ENCODE measurements at regions not wholly inside any gene's neighbourhood (a gene's known extent, or its start where the extent isn't known, plus 50 kb on each side); places are given as distances from the start of the nearest gene placed in this dataset.
"Not testable (repeated sequence)": the region's sequence is repeated elsewhere in the genome, so short reads cannot be mapped to it uniquely, and the experiment has no call there.

- Histone ChIP-seq H3K9ac (ENCODE audit: insufficient read length) (no peak overlapping the region), H3K9me3 (ENCODE audit: low read depth, low read length) (no peaks in the 10 kb centered on the region), H3K27ac (no peak overlapping the region), H3K4me3 (no peak overlapping the region), H3K36me3 (ENCODE audit: insufficient read depth, low read length) (no peaks in the 10 kb centered on the region)
- no peak for TF ChIP-seq EZH2 (IDR thresholded peaks at IDR 0.05)
- TF ChIP-seq POLR2AphosphoS5 (IDR thresholded peaks at IDR 0.05; ENCODE audit: borderline replicate concordance, low read depth, low read length) = no peak
- TF ChIP-seq FOXP2 (optimal IDR thresholded peaks at IDR 0.05; ENCODE audit: control extremely low read depth, extremely low read length, insufficient read depth) = no peak
- DNase-seq (ENCODE audit: low read depth, low spot score) = no peak
These were observed 1281.1 kb downstream of the TMEM121 start for GRCh38 chr14:106807493-106807892.

- no peak for DNase-seq (ENCODE audit: low read depth, low spot score)
- TF ChIP-seq EZH2 (IDR thresholded peaks at IDR 0.05) = no peak
- no peak for TF ChIP-seq FOXP2 (optimal IDR thresholded peaks at IDR 0.05; ENCODE audit: control extremely low read depth, extremely low read length, insufficient read depth)
- no peak for TF ChIP-seq POLR2AphosphoS5 (IDR thresholded peaks at IDR 0.05; ENCODE audit: borderline replicate concordance, low read depth, low read length)
- Histone ChIP-seq H3K27ac (no peak overlapping the region), H3K4me3 (no peak overlapping the region), H3K9ac (ENCODE audit: insufficient read length) (no peak overlapping the region), H3K9me3 (ENCODE audit: low read depth, low read length) (no peaks in the 10 kb centered on the region), H3K36me3 (ENCODE audit: insufficient read depth, low read length) (no peaks in the 10 kb centered on the region)
These were observed 1282.1 kb downstream of the TMEM121 start for GRCh38 chr14:106808458-106808857.

DNA sequence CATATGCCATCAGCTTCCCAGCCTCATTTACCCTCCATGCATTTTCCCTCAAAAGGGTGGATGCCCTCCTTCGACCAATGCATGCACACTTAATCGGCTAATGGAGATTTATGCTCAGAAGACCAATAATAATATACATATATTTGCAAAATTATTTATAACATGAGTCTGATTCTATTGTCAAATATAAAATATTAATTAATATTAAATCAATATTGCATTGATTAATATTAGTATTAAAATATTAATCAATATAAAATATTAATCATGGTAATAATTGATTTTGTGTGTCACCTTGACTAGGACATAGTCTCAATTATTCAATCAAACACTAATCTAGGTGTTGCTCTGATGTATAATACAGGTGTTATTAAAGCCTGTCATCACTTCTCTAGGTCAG, 1282.5 kb downstream of the TMEM121 start:
- H3K36me3 ChIP-seq (ENCODE audit: insufficient read depth, low read length) = no peaks in the 10 kb centered on the region
- H3K9ac ChIP-seq (ENCODE audit: insufficient read length) = no peak overlapping the region
- no peak for TF ChIP-seq EZH2 (IDR thresholded peaks at IDR 0.05)
- TF ChIP-seq POLR2AphosphoS5 (IDR thresholded peaks at IDR 0.05; ENCODE audit: borderline replicate concordance, low read depth, low read length) = no peak
- no peak for TF ChIP-seq FOXP2 (optimal IDR thresholded peaks at IDR 0.05; ENCODE audit: control extremely low read depth, extremely low read length, insufficient read depth)
- H3K27ac ChIP-seq = no peak overlapping the region
- DNase-seq (ENCODE audit: low read depth, low spot score) = no peak
- H3K4me3 ChIP-seq = no peak overlapping the region
- no peaks in the 10 kb centered on the region for H3K9me3 ChIP-seq (ENCODE audit: low read depth, low read length)

DNA sequence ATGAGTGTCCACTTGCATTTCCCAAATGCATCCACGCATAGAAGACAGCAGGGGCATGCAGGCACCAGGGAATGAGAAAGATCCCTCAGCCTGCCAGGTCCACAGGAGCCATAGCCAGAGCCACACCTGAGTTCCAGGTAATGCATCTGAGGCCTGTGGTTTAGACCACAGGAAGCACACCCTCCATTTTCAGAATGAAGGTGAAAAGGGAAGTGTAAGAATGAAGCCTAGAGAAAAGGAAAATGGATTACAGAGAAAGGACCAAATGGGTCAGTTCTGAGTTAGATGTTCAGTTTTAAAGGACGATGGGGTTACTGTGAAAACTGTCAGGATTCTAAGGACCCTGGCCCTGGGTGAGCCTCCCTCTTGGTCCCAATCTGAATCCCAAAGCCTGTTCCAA, 1283.2 kb downstream of the TMEM121 start:
- no peak for TF ChIP-seq FOXP2 (optimal IDR thresholded peaks at IDR 0.05; ENCODE audit: control extremely low read depth, extremely low read length, insufficient read depth)
- no peak overlapping the region for H3K4me3 ChIP-seq

DNA sequence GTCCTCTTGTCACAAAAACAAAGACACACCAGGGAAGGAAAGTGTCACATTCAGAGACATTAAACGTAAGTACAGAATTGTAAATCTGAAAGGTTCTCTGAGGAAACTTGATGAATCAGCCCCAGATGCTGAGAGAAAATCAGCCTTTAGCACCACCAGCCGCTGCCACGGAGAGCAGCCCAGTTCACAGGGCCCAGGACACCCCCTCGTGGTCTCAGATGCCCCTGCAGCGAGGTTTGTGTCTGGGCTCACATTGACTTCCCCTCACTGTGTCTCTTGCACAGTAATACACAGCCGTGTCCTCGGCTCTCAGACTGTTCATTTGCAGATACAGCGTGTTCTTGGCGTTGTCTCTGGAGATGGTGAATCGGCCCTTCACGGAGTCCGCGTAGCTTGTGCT, 1283.8 kb downstream of the TMEM121 start:
- not testable (repeated sequence) for H3K9ac ChIP-seq (ENCODE audit: insufficient read length); H3K9me3 ChIP-seq (ENCODE audit: low read depth, low read length); DNase-seq (ENCODE audit: low read depth, low spot score); H3K36me3 ChIP-seq (ENCODE audit: insufficient read depth, low read length); H3K27ac ChIP-seq; H3K4me3 ChIP-seq

More for the DNA sequence above, 1283.2 kb downstream of the TMEM121 start:
- H3K36me3 ChIP-seq (ENCODE audit: insufficient read depth, low read length) = no peaks in the 10 kb centered on the region
- H3K27ac ChIP-seq = no peak overlapping the region
- H3K9me3 ChIP-seq (ENCODE audit: low read depth, low read length) = no peaks in the 10 kb centered on the region
- no peak overlapping the region for H3K9ac ChIP-seq (ENCODE audit: insufficient read length)
- DNase-seq (ENCODE audit: low read depth, low spot score) = no peak

DNA sequence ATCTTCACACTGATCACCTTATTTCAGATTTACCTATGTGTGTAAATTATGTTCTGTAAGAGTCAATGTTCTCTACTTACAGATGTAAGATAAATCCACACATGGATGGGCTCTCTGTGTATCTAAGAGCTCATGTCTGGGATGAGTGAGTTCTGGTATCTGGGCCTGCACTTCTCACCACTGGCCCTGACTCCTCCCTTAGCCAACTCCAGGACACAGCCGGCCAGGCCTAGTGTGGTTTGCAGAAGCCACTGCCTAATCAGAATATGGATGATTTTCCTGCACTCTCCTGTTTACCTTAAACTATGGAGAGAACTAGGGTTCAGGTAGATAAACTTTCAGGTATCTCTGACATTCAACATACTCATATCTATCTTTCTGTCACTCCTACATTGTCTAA, 1284.8 kb downstream of the TMEM121 start:
- Histone ChIP-seq H3K9me3 (ENCODE audit: low read depth, low read length) (no peaks in the 10 kb centered on the region), H3K4me3 (no peak overlapping the region), H3K27ac (no peak overlapping the region), H3K9ac (ENCODE audit: insufficient read length) (no peak overlapping the region), H3K36me3 (ENCODE audit: insufficient read depth, low read length) (no peaks in the 10 kb centered on the region)
- no peak for TF ChIP-seq EZH2 (IDR thresholded peaks at IDR 0.05)
- no peak for TF ChIP-seq FOXP2 (optimal IDR thresholded peaks at IDR 0.05; ENCODE audit: control extremely low read depth, extremely low read length, insufficient read depth)
- TF ChIP-seq POLR2AphosphoS5 (IDR thresholded peaks at IDR 0.05; ENCODE audit: borderline replicate concordance, low read depth, low read length) = no peak
- DNase-seq (ENCODE audit: low read depth, low spot score) = no peak

DNA sequence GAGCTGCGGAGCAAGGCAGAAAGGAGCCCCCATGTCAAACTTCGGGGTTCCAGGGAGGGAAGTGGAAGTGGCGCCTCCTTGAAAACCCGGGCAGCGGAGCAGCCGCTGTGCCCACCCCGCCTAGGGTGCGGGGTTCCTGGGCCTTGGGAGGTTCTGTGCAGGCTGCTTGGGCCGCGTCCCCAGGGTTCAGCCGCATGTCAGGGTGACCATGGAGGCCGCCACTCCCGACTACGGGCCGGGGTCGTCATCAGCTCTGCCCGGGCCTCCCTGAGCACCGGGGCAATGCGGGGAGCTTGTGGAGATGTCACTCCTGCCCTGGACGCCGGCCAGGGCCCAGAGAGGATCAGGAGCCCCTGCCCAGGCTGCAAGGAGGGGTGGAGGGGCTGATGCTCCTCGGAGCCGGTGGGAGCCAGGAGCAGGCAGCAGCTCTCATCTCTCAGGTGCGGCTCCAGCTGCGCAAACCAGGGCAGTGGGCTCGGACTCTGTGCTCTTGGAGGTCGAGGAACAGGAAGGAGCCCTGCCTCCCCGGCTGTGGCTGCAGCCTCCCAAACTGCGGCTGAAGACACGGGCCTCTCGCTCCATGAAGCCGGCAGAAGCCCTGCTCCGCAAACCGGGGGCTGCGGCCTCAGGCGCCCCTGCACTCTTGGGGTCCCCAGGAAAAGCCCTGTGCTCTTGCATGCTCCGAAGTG, 1286.5 kb downstream of the TMEM121 start:
- H3K27ac ChIP-seq = no peak overlapping the region
- no peaks in the 10 kb centered on the region for H3K9me3 ChIP-seq (ENCODE audit: low read depth, low read length)
- no peak for TF ChIP-seq POLR2AphosphoS5 (IDR thresholded peaks at IDR 0.05; ENCODE audit: borderline replicate concordance, low read depth, low read length)
- TF ChIP-seq FOXP2 (optimal IDR thresholded peaks at IDR 0.05; ENCODE audit: control extremely low read depth, extremely low read length, insufficient read depth) = no peak
- no peak for TF ChIP-seq EZH2 (IDR thresholded peaks at IDR 0.05)
- no peak for DNase-seq (ENCODE audit: low read depth, low spot score)
- no peaks in the 10 kb centered on the region for H3K36me3 ChIP-seq (ENCODE audit: insufficient read depth, low read length)
- H3K9ac ChIP-seq (ENCODE audit: insufficient read length) = no peak overlapping the region
- H3K4me3 ChIP-seq = no peak overlapping the region

GRCh38 chr14:106813477-106813823, 1287.1 kb downstream of the TMEM121 start:
- no peak overlapping the region for H3K27ac ChIP-seq
- H3K36me3 ChIP-seq (ENCODE audit: insufficient read depth, low read length) = no peaks in the 10 kb centered on the region
- no peaks in the 10 kb centered on the region for H3K9me3 ChIP-seq (ENCODE audit: low read depth, low read length)
- H3K4me3 ChIP-seq = no peak overlapping the region
- no peak for TF ChIP-seq EZH2 (IDR thresholded peaks at IDR 0.05)
- TF ChIP-seq FOXP2 (optimal IDR thresholded peaks at IDR 0.05; ENCODE audit: control extremely low read depth, extremely low read length, insufficient read depth) = no peak
- no peak for TF ChIP-seq POLR2AphosphoS5 (IDR thresholded peaks at IDR 0.05; ENCODE audit: borderline replicate concordance, low read depth, low read length)
- no peak for DNase-seq (ENCODE audit: low read depth, low spot score)
- H3K9ac ChIP-seq (ENCODE audit: insufficient read length) = no peak overlapping the region

DNA sequence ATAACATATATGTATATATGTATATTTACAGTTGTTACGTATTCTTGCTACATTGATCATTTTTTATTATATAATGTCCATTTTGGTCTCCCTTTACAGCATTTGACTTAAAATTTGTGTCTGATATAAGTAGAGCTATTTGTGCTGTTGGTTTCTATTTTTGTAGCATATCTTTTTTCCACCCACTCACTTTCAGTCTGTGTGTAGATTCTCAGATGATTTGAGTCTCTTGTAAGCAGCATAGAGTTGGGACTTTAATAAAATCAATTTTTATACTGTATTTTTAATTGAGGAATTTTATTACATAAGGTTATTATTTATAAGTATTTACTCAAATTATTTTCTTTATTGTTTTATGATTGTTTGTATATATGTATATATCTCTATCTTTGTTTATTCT, 1293.7 kb downstream of the TMEM121 start:
- no peak for DNase-seq (ENCODE audit: low read depth, low spot score)
- TF ChIP-seq POLR2AphosphoS5 (IDR thresholded peaks at IDR 0.05; ENCODE audit: borderline replicate concordance, low read depth, low read length) (no peak), FOXP2 (optimal IDR thresholded peaks at IDR 0.05; ENCODE audit: control extremely low read depth, extremely low read length, insufficient read depth) (no peak), EZH2 (IDR thresholded peaks at IDR 0.05) (no peak)
- H3K27ac ChIP-seq = no peak overlapping the region
- no peak overlapping the region for H3K9ac ChIP-seq (ENCODE audit: insufficient read length)
- H3K4me3 ChIP-seq = no peak overlapping the region
- no peaks in the 10 kb centered on the region for H3K36me3 ChIP-seq (ENCODE audit: insufficient read depth, low read length)
- H3K9me3 ChIP-seq (ENCODE audit: low read depth, low read length) = no peaks in the 10 kb centered on the region

Data from SK-N-MC (cell line).